ENCODE measurements at regions not wholly inside any gene's neighbourhood (a gene's known extent, or its start where the extent isn't known, plus 50 kb on each side); places are given as distances from the start of the nearest gene placed in this dataset.
A peak's percentile ranks its signal among the peaks of the same experiment; 100 is the strongest.

- Histone ChIP-seq H3K9ac (ENCODE audit: insufficient read depth in 1 of 2, low read depth in 2 of 2, low read length in 2 of 2) (peak overlapping the region in 1 of 2 experiments; percentile 27; a peak in 1 of 4 replicates), H3K4me3 (no peak overlapping the region), H3K79me2 (ENCODE audit: control insufficient read depth, insufficient read depth, low read length) (no peaks in the 10 kb centered on the region), H3K27me3 (ENCODE audit: control insufficient read depth in 2 of 2, insufficient read depth in 2 of 2, low read length in 2 of 2) (no peaks in the 10 kb centered on the region), H4K20me1 (replicated peaks; ENCODE audit: control insufficient read depth, insufficient read depth, low read length) (no peaks in the 10 kb centered on the region), H2AFZ (ENCODE audit: low read depth, low read length) (peak overlapping the region; percentile 35), H3K4me2 (ENCODE audit: insufficient read depth, low read length) (no peak overlapping the region; the same call in 1 of the 2 replicates), H3K4me1 (replicated peaks in 1 of 2; ENCODE audit: control insufficient read depth in 2 of 2, insufficient read depth in 2 of 2, low read length in 2 of 2) (peaks cover 9 to 63% of the 10 kb centered on the region in 2 experiments; a peak in 4 of 5 replicates), H3K27ac (ENCODE audit: extremely low read depth, low read depth, low read length) (no peak overlapping the region), H3K36me3 (ENCODE audit: control insufficient read depth, insufficient read depth, low read length) (no peaks in the 10 kb centered on the region), H3K9me1 (ENCODE audit: control insufficient read depth, insufficient read depth, low read length) (no peaks in the 10 kb centered on the region), H3K9me3 (replicated peaks; ENCODE audit: control insufficient read depth, insufficient read depth, low read depth, low read length) (no peaks in the 10 kb centered on the region)
- 23% methylated on average over 5 of the region's 5 CpGs for WGBS (ENCODE audit: insufficient coverage, low coverage, missing lambda C conversion rate)
- FAIRE-seq (peak; percentile 73), ATAC-seq (peak; percentile 43), DNase-seq (ENCODE audit: extremely low read depth in 1 of 4, low spot score in 3 of 4) (peak in 2 of 4 experiments; percentile 32 to 58)
- ChIA-PET CTCF (ENCODE audit: low intra/inter-chr PET ratio) (no interaction called here), POLR2A (interaction anchor here (0.6 to 2.5 kb wide), 3 partner anchors 8 to 28 kb away, joined by 3 to 10 read pairs (median 3); no protein-coding TSS in a partner anchor)
- in situ Hi-C loops (cut with MboI) (no loop called here), intact Hi-C loops (cut with micrococcal nuclease) (no loop called here)
- no TSS peak for BruUV-seq (replicated peaks)
- TF ChIP-seq CTBP1 (IDR thresholded peaks at IDR 0.05; ENCODE audit: borderline replicate concordance) (peak; percentile 25; the same call in 1 of the 2 replicates), ZC3H11A (IDR thresholded peaks at IDR 0.05; ENCODE audit: low read depth, low read length) (no peak), MED1 (CRISPR knock-in tag; IDR thresholded peaks at IDR 0.05; ENCODE audit: borderline replicate concordance) (no peak), SMARCB1 (IDR thresholded peaks at IDR 0.05; ENCODE audit: insufficient read length, low read depth) (no peak), KDM1A (IDR thresholded peaks at IDR 0.05) (peak in 1 of 2 experiments; percentile 13; a peak in 1 of 4 replicates), KDM2B (CRISPR knock-in tag; IDR thresholded peaks at IDR 0.05) (no peak), JUND (IDR thresholded peaks at IDR 0.05; ENCODE audit: borderline replicate concordance, low read depth, low read length) (peak; percentile 28; the same call in 1 of the 2 replicates), JUND (tag; IDR thresholded peaks at IDR 0.05; ENCODE audit: borderline replicate concordance, low read depth, low read length) (no peak), SP1 (CRISPR knock-in tag; IDR thresholded peaks at IDR 0.05) (no peak), ZNF609 (CRISPR knock-in tag; IDR thresholded peaks at IDR 0.05; ENCODE audit: borderline replicate concordance) (no peak), MIER1 (IDR thresholded peaks at IDR 0.05; ENCODE audit: low read depth) (no peak)
Measured at GRCh38 chr5:173829826-173830225, 58.3 kb upstream of the CPEB4 start.

All from K562 (cell line).